ENCODE measurements at regions not wholly inside any gene's neighbourhood (a gene's known extent, or its start where the extent isn't known, plus 50 kb on each side); places are given as distances from the start of the nearest gene placed in this dataset.
"Not testable (repeated sequence)": the region's sequence is repeated elsewhere in the genome, so short reads cannot be mapped to it uniquely, and the experiment has no call there.

DNA sequence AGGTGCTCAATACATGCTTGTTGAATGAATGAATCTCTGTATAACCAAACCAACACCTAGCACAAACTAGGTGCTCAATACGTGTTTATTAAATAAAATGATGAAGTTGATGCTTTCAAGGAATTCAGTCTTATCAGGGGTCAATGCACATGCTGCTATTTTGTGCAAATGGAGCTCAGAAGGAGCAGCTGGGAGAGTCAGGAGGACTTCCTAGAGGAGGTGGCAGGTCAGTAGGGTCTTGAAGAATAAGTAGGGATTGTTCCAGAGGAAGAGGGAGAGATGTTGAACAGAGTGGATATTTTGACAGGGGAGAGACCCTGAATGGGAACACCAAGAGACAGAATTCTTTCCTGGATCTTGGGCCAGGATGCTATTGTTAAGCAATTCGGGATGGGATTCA, 92.7 kb upstream of the LHX1 start:
- H3K27me3 ChIP-seq, result no peaks in the 10 kb centered on the region
- 81 to 85% (median 85%) methylated on average over 2 of the region's 2 CpGs for WGBS, 3 donors
- TF ChIP-seq EP300 (IDR thresholded peaks at IDR 0.05) (no peak), POLR2A (IDR thresholded peaks at IDR 0.05) (no peak)
- intact Hi-C loops (cut with DNase I), result no loop called here
- DNase-seq, result no peak
- H3K36me3 ChIP-seq, result no peaks in the 10 kb centered on the region
- no peaks in the 10 kb centered on the region for H3K4me1 ChIP-seq (ENCODE audit: insufficient read depth)
- H3K9me3 ChIP-seq, result no peaks in the 10 kb centered on the region
- no peak overlapping the region for H3K4me3 ChIP-seq
- no peak overlapping the region for H3K27ac ChIP-seq

DNA sequence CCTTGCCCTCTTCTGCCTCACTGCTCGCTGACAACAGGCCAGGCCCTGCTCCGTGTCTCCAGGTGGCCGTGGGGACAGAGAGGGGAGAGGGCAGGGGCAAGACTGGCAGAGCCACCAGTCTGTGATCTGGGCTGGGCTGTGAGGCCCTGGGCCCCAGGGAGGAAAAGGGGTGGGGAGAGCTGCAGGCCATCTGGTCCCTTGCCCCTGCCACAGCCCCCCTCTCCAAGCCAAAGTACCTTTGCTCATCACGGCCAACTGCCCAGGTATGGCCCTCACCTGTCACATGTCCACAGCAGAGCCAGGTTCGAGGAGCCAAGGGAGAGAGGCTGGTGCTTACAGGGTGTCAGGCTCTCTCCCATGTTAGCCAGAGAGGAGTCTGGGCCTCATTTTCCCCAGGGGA, 91.4 kb upstream of the LHX1 start:
- no peak overlapping the region for H3K4me3 ChIP-seq
- no peaks in the 10 kb centered on the region for H3K4me1 ChIP-seq (ENCODE audit: insufficient read depth)
- TF ChIP-seq, protein P1, sequence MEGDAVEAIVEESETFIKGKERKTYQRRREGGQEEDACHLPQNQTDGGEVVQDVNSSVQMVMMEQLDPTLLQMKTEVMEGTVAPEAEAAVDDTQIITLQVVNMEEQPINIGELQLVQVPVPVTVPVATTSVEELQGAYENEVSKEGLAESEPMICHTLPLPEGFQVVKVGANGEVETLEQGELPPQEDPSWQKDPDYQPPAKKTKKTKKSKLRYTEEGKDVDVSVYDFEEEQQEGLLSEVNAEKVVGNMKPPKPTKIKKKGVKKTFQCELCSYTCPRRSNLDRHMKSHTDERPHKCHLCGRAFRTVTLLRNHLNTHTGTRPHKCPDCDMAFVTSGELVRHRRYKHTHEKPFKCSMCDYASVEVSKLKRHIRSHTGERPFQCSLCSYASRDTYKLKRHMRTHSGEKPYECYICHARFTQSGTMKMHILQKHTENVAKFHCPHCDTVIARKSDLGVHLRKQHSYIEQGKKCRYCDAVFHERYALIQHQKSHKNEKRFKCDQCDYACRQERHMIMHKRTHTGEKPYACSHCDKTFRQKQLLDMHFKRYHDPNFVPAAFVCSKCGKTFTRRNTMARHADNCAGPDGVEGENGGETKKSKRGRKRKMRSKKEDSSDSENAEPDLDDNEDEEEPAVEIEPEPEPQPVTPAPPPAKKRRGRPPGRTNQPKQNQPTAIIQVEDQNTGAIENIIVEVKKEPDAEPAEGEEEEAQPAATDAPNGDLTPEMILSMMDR (IDR thresholded peaks at IDR 0.05), result no peak
- TF ChIP-seq POLR2A (IDR thresholded peaks at IDR 0.05), result no peak
- no peak for TF ChIP-seq EP300 (IDR thresholded peaks at IDR 0.05)
- no peak overlapping the region for H3K27ac ChIP-seq
- no peaks in the 10 kb centered on the region for H3K9me3 ChIP-seq
- 52 to 53% (median 53%) methylated on average over 5 of the region's 5 CpGs for WGBS, 3 donors
- no peaks in the 10 kb centered on the region for H3K36me3 ChIP-seq
- intact Hi-C loops (cut with DNase I), result no loop called here
- no peak for DNase-seq
- H3K27me3 ChIP-seq, result no peaks in the 10 kb centered on the region

DNA sequence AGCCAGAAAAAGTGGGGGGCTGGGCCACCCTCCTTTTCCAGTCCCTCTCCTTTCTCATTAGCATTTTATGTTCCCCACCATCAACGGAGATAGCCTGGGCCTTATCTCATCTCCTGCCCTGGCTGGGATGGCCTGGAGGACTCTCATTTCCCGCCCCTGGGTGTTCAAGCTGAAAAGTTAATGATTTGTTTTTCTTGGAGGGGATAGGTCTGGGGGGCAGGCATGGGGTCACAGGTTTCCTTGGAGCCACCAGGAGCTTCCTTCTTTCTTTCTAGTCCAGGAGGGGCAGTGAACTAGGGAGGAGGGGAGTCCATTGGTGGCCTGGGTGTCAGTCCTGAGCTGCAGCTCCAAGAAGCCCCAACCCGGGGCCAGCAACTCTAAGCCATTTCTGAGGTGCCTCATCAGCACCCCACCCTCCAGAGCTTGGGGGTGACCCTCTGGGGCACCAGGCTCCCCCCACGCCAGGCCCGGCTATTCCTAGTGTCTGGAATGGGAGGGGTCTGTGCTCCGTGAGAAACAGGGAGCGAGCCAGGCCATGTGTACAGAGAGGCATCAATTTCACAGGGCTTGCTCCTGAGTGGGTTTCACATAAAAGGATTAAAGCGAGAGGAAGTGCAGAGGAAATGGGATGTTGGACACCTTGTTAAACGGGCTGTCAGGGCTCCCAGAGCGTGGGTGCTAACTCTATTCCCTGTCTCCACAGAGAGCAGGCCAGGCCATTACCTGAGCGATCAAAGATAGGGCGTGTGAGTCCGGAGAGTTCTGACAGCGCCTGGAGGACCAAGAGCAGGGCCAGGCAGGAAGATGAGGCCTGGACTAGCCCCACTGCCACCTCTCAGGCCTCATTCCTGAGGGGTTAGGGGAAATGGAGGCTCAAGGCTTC, 90.6 kb upstream of the LHX1 start:
- H3K9me3 ChIP-seq, result no peaks in the 10 kb centered on the region
- WGBS, 3 donors, result 55 to 65% (median 64%) methylated on average over 14 of the region's 14 CpGs

DNA sequence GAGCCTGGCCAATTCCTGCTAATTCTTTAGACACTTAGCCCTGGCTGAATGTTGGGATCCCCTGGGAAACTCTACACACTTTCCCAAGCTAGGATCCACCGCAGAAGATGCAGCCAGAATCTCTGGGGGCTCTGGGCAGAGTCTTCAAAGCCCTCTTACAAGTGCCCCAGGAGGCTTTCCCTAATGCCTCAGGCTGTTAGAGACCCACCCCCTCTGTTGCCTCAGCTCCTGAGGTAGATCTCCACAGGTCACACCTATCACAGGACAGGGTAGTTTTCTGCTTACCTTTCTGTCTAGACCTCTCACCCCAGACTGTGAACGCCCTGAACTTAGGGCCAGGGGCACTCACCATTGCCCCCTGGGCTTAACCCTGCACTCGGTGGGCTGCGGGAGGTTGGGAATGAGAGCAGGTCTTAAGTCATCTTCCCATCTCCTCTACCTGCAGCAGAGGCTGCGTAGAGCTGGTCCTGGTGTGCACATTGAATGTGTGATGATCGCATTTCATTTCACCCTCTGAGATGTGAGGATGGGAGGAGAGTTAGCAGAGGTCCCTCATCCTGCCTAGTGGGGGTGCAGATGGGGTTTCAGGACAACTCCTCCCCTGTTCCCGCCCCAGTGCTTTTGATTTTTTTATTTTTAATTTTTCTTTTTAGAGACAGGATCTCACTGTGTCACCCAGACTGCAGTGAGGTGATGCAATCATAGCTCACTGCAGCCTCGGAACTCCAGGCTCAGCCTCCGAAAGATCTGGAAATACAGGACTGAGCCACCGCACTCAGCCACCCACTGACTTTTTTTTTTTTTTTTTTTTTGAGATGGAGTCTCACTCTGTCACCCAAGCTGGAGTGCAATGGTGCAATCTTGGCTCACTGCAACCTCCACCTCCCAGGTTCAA, 89.0 kb upstream of the LHX1 start:
- H3K36me3 ChIP-seq, result no peaks in the 10 kb centered on the region
- TF ChIP-seq, protein P1 (IDR thresholded peaks at IDR 0.05), result no peak
- TF ChIP-seq POLR2A (IDR thresholded peaks at IDR 0.05) (no peak), EP300 (IDR thresholded peaks at IDR 0.05) (no peak)
- intact Hi-C loops (cut with DNase I), result no loop called here
- 83 to 84% (median 83%) methylated on average over 10 of the region's 10 CpGs for WGBS, 3 donors
- H3K4me1 ChIP-seq (ENCODE audit: insufficient read depth), result no peaks in the 10 kb centered on the region
- H3K4me3 ChIP-seq, result no peak overlapping the region
- no peak for DNase-seq
- H3K27ac ChIP-seq, result no peak overlapping the region
- no peaks in the 10 kb centered on the region for H3K9me3 ChIP-seq
- H3K27me3 ChIP-seq, result no peaks in the 10 kb centered on the region

More for the DNA sequence above, 90.6 kb upstream of the LHX1 start:
- no peak for DNase-seq
- H3K4me3 ChIP-seq, result no peak overlapping the region
- TF ChIP-seq POLR2A (IDR thresholded peaks at IDR 0.05), result no peak
- TF ChIP-seq, protein P1 (IDR thresholded peaks at IDR 0.05), result no peak
- TF ChIP-seq EP300 (IDR thresholded peaks at IDR 0.05), result no peak
- no peak overlapping the region for H3K27ac ChIP-seq
- H3K4me1 ChIP-seq (ENCODE audit: insufficient read depth), result no peaks in the 10 kb centered on the region
- H3K27me3 ChIP-seq, result no peaks in the 10 kb centered on the region
- H3K36me3 ChIP-seq, result no peaks in the 10 kb centered on the region
- intact Hi-C loops (cut with DNase I), result no loop called here

DNA sequence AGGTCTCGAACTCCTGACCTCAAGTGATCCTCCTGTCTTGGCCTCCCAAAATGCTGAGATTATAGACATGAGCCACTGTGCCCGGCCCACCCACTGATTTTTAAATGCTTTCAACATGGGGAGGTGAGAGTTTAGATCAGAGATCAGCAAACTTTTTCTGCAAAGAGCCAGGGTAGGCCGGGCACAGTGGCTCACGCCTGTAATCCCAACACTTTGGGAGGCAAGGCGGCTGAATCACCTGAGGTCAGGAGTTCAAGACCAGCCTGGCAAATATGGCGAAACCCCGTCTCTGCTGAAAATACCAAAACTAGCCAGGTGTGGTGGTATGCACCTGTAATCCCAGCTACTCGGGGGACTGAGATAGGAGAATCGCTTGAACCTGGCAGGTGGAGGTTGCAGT, 88.3 kb upstream of the LHX1 start:
- H3K36me3 ChIP-seq; intact Hi-C loops (cut with DNase I); H3K27ac ChIP-seq; H3K27me3 ChIP-seq; H3K4me3 ChIP-seq; H3K4me1 ChIP-seq (ENCODE audit: insufficient read depth); H3K9me3 ChIP-seq; DNase-seq: not testable (repeated sequence)
- 85 to 93% (median 92%) methylated on average over 9 of the region's 9 CpGs for WGBS, 3 donors
